ENCODE measurements at regions not wholly inside any gene's neighbourhood (a gene's known extent, or its start where the extent isn't known, plus 50 kb on each side); places are given as distances from the start of the nearest gene placed in this dataset.
"Not testable (repeated sequence)": the region's sequence is repeated elsewhere in the genome, so short reads cannot be mapped to it uniquely, and the experiment has no call there.

DNA sequence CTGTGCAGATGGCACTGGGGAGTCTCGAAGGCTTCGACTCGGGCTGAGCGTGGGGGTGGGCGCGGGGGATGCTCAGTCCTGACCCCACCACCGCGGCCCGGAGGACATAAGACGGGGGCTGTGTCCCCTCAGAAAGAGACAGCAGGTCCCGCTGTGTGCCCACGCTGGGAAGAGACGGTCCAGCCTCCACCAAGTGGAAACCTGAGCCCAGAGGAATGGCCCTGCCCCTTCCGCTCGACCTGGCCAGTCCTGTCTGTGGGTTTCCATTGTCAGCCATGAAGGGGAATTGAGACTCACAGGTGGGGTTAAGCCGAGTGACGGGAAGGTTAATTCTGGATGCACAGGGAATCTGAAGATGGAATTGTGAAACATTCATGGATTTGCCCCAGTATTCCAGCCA lies 442.7 kb downstream of the PREX1 start:
- DNase-seq = no peak
- H3K4me3 Mint-ChIP-seq = no peak overlapping the region
- no peaks in the 10 kb centered on the region for H3K36me3 Mint-ChIP-seq
- no peaks in the 10 kb centered on the region for H3K4me1 Mint-ChIP-seq
- H3K9me3 Mint-ChIP-seq = peaks cover 0 to 2% (median 0%) of the 10 kb centered on the region in 6 donors
- H3K27ac Mint-ChIP-seq = peak overlapping the region in 1 of 6 donors; percentile 56
- peaks cover 2 to 14% (median 11%) of the 10 kb centered on the region in 3 donors for H3K27me3 Mint-ChIP-seq (ENCODE audit: low read depth in 3 of 3)

DNA sequence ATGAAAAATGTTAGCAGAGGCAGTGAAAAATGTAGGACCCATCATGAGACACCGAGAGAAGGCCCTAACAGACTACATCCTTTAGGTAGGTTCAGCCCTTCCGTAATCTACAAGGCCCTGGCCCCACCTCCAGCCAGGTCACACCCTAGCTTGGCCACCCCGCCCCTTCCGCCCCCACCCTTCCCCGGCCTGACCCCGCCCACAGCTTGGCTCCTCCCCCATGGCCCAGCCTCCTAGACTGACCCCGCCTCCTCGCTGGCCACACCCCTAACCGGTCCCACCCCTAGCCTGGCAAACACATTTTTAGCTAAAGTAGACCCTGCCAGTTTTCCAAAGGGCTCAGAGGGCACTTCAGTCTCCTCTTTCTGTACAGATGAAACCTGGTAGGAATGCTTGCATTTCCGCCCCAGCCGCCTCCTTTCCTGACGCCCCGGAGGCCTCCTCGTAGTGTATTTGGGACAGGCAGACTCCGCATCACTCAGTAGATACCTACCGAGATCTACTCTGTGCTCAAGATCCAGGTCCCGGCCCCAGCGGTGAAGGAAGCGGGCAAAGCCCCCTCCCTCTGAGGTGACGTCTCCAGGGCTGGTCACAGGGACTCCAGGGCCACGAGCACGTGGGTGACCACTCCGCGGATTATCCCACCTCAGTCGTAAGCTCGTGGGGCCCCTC lies 443.5 kb downstream of the PREX1 start:
- Mint-ChIP-seq H3K27ac (no peak overlapping the region), H3K4me1 (no peaks in the 10 kb centered on the region), H3K4me3 (no peak overlapping the region), H3K27me3 (ENCODE audit: low read depth in 3 of 3) (peaks cover 2 to 12% (median 11%) of the 10 kb centered on the region in 3 donors), H3K9me3 (peaks cover 0 to 2% (median 0%) of the 10 kb centered on the region in 6 donors), H3K36me3 (no peaks in the 10 kb centered on the region)
- no peak for DNase-seq

DNA sequence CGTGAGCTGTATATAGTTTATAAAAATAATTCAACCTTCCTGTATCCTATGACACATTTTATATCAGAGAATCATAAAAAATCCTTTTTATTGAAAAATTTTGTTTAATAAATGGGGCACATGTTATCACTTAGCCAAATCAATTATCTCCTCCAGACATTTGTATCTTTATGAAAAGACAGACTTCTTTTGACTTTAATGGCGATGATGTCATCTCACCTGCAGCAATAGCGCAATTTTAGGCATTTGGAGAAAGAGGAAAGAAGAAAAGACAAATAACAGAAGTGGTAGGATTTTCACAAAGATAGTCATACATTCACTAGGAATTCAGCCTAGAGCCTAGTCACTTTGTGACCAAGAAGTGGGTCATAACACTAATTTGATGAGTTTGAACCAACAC lies 444.5 kb downstream of the PREX1 start:
- H3K27ac Mint-ChIP-seq = no peak overlapping the region
- peaks cover 0 to 2% (median 0%) of the 10 kb centered on the region in 6 donors for H3K9me3 Mint-ChIP-seq
- DNase-seq = no peak
- H3K4me1 Mint-ChIP-seq = no peaks in the 10 kb centered on the region
- H3K27me3 Mint-ChIP-seq (ENCODE audit: low read depth in 3 of 3) = peaks cover 2 to 11% (median 7%) of the 10 kb centered on the region in 3 donors
- no peaks in the 10 kb centered on the region for H3K36me3 Mint-ChIP-seq
- H3K4me3 Mint-ChIP-seq = no peak overlapping the region

DNA sequence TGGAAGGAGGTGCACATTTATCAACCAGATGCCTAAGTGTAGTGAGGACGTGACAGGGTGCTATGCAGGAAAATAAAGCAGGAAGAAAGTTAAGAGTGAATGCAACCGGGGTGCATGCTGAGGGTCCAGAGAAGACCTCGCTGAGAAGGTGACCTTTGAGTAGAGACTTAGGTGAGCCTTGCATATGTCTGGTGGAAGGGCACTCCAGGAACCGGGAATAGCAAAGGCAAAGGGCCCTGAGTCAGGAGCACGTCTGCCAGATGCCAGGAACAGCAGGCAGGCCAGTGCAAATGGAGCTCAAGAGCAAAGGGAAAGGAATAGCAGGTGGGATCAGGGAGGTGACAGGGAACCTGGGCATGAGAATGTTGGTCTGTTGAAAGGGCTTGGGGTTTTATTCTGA lies 445.5 kb downstream of the PREX1 start:
- DNase-seq = no peak
- Mint-ChIP-seq H3K9me3 (peaks cover 0 to 2% (median 0%) of the 10 kb centered on the region in 6 donors), H3K36me3 (no peaks in the 10 kb centered on the region), H3K4me1 (no peaks in the 10 kb centered on the region), H3K4me3 (no peak overlapping the region), H3K27me3 (ENCODE audit: low read depth in 3 of 3) (peaks cover 2 to 8% (median 4%) of the 10 kb centered on the region in 3 donors), H3K27ac (no peak overlapping the region)

DNA sequence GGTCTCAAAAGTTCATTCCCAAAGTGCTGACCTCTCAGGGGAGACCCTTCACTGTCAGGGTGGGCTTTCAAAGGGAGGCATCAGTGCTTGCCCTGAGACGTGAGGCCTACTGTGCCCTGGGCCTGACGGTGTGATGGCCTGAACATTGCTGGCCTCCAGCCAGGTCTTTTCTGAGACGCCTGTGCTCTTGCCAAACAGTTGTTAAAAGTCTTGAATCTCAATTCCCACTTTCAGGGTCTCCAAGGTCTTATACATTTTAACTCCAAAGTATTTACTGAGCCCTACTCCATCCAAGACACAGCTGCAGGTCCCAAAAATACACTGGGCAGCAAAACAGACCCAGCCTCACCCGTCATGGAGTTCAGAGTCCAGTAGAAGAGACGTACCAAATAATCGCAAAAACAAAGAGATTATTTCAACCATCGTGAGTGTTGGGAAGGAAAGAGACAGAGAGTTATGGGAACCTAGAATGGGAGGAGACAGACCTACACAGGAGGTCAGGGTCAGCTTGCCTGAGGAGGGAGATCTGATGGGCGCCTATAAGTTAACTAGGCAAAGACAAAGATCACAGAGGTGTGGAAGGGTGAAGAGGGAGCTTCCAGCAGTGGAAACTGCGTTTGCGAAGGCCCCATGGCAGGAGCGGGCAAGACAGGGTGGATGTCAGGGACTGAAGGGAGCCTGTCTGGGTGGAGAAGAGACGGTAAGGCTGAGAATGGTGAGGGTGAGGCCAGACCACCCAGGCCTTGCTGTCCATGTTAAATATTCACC lies 446.3 kb downstream of the PREX1 start:
- Mint-ChIP-seq H3K4me1 (no peaks in the 10 kb centered on the region), H3K36me3 (no peaks in the 10 kb centered on the region), H3K27ac (no peak overlapping the region), H3K4me3 (no peak overlapping the region), H3K27me3 (ENCODE audit: low read depth in 3 of 3) (peaks cover 0 to 5% (median 4%) of the 10 kb centered on the region in 3 donors), H3K9me3 (peaks cover 0 to 2% (median 0%) of the 10 kb centered on the region in 6 donors)
- DNase-seq = no peak

DNA sequence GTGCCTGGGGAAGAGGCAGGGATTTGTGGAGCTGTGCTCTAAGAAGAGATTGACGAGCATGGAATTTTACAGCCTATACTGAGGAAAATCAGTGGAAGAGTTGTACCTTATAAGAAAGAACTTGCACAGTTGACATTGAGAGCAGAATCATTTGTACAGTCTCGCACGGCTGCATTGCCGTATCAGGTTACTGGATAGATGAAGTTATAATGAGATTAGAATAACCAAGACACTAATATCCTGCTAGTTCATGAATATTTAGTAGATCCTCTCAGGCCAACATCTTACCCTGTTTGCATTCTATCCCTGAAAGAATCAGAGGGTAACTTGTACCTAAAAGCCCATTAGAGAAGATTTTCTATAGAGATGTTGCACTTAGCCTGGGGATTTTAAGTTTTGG lies 447.1 kb downstream of the PREX1 start:
- no peak overlapping the region for H3K4me3 Mint-ChIP-seq
- peaks cover 0 to 2% (median 0%) of the 10 kb centered on the region in 6 donors for H3K9me3 Mint-ChIP-seq
- no peaks in the 10 kb centered on the region for H3K36me3 Mint-ChIP-seq
- no peak for DNase-seq
- peaks cover 0 to 5% (median 4%) of the 10 kb centered on the region in 3 donors for H3K27me3 Mint-ChIP-seq (ENCODE audit: low read depth in 3 of 3)
- H3K4me1 Mint-ChIP-seq = no peaks in the 10 kb centered on the region
- no peak overlapping the region for H3K27ac Mint-ChIP-seq

DNA sequence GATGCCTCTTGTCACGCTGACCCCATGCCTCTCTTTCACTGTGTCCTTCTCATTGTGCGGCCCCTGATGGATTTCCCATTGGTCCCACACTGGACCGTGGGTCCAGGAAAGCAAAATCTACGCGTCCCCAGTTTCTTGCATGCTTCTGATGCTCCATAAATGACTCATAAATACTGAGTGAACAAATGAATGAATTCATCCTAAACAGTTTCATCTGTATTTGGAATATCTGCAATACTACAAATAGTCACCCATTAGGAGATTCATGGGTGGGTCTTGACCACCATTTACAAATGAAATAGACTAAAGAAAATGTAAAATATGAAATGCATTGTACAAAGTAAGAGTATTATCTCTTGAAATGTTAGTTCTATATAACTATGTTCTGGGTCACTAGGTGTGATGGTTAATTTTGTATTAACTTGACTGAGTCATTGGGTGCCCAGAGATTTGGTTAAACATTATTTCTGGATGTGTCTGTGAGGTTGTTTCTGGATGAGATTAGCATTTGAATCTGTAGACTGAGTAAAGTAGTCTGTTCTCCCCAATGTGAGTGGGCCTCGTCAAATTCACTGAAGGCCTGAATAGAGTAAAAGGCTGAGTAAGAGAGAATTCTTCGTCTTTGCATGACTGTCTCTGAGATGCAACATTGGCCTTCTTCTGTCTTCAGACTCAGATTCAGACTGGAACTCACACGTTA lies 448.7 kb downstream of the PREX1 start:
- H3K4me3 Mint-ChIP-seq = no peak overlapping the region
- no peaks in the 10 kb centered on the region for H3K4me1 Mint-ChIP-seq
- peaks cover 0 to 8% (median 2%) of the 10 kb centered on the region in 3 donors for H3K27me3 Mint-ChIP-seq (ENCODE audit: low read depth in 3 of 3)
- H3K27ac Mint-ChIP-seq = no peak overlapping the region
- H3K9me3 Mint-ChIP-seq = peaks cover 0 to 2% (median 0%) of the 10 kb centered on the region in 6 donors
- no peaks in the 10 kb centered on the region for H3K36me3 Mint-ChIP-seq
- DNase-seq = no peak

DNA sequence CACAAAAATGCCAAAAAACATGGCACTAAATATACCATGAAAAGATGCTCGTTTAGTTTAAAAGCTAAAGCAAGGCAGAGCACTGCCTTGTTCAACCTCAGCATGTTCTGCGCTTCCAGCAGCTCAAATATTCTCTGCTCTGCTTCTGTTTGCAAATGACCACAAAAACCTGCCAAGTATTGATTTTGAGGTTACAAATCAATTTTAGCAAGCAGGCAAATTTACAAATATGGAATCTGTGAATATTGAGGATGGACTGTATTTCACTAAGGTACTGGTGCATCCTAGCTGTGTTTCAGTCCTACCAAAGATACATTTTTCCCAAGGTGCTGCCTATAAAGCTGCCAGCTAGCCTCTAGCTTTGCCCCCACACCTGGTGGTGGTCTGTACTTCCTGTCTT lies 449.9 kb downstream of the PREX1 start:
- H3K9me3 Mint-ChIP-seq = peaks cover 0 to 2% (median 0%) of the 10 kb centered on the region in 6 donors
- H3K36me3 Mint-ChIP-seq = no peaks in the 10 kb centered on the region
- peaks cover 0 to 8% (median 2%) of the 10 kb centered on the region in 3 donors for H3K27me3 Mint-ChIP-seq (ENCODE audit: low read depth in 3 of 3)
- no peak overlapping the region for H3K27ac Mint-ChIP-seq
- no peak overlapping the region for H3K4me3 Mint-ChIP-seq
- DNase-seq = no peak
- no peaks in the 10 kb centered on the region for H3K4me1 Mint-ChIP-seq

DNA sequence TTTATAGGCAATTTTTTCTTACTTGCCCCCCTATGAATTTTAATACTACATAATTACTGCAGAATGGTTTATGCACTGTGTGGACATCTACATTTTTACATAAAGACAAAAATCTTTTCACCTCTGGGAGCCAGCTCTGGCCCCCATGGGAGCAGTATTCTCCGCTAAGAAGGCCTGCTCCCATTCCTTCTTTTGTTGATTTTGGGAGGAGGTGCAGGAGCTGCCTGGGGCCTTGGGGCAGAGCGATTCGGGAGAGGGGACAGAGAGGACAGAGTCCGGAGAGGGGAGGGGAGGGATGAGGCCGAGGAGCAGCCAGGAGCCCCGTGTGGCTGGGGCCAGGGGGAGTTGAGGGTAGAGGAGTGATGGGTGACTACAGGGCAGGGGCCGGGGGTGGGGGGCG lies 452.0 kb downstream of the PREX1 start:
- no peak overlapping the region for H3K27ac Mint-ChIP-seq
- no peak overlapping the region for H3K4me3 Mint-ChIP-seq
- no peaks in the 10 kb centered on the region for H3K4me1 Mint-ChIP-seq
- peaks cover 0 to 5% (median 2%) of the 10 kb centered on the region in 3 donors for H3K27me3 Mint-ChIP-seq (ENCODE audit: low read depth in 3 of 3)
- no peaks in the 10 kb centered on the region for H3K36me3 Mint-ChIP-seq
- DNase-seq = no peak
- no peaks in the 10 kb centered on the region for H3K9me3 Mint-ChIP-seq

DNA sequence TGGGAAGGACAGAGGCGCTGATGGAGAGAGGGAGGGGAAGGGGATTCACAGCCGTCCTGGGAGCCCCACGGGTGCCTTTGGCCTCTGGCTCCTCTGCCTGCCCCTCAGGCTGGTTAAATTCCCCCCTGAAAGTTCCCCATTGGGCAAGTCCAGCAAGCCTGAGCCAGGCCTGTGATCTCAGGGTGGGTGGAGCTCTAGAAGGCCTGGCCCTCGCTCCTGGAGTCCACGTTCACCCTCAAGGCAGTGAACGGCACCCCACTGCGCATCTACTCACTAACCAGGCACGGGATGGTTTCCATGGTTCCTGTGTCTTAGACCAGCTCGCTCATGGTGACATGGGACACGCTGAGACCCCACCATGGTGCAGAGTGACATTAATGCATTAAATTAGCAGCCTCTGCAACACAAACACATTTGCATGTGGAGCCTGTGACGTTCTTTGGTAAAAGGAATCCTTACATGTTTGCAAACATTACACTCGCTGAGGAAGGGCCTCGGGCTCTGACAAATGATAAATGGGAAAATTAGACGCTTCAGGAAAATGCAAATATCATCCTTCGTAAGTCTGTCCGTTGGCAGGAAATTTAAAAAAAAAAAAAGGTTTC lies 452.7 kb downstream of the PREX1 start:
- Mint-ChIP-seq H3K4me3 (no peak overlapping the region), H3K36me3 (no peaks in the 10 kb centered on the region), H3K4me1 (no peaks in the 10 kb centered on the region), H3K27me3 (ENCODE audit: low read depth in 3 of 3) (peaks cover 0 to 3% (median 2%) of the 10 kb centered on the region in 3 donors), H3K9me3 (no peaks in the 10 kb centered on the region), H3K27ac (no peak overlapping the region)
- no peak for DNase-seq

DNA sequence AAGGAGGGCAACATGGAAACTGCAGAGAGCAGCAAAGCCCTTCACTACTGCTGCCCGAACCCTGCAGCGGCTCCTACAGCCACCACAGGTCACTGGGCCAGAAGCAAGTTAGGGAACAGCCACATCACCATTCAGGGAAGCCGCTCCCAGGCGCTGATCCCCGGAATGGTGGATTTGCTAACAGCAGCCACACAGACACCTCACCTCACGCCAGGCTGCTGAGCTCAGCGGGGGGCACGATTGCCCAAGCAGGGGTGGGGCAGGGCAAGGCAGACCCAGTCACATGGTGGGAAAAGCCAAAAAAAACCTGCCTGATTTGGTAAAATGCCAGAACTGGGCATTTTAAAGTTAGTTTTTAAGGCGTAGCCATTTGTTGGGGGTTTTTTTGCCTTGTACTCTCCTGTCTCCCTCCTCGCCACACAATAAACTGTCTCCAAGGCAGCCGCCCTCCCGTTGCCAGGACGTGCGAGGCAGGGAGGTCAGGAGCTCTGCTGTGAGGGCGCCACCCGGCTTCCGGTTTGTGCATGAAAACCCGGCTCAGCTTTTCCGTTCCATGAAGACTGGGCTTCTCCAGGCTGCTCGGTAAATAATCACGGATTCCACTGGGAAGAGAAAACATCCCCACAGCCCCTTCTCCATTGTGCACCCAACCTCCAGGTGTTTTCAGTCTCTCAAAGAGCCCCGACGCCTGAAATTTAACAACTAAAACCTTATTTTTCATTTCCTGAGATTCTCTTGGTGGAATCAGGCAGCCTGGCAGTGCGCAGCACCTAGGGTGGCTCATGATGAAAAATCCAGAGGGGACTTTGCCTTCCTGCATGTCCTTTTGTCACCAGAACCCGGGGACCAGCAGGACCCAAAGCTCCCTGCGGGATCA lies 453.5 kb downstream of the PREX1 start:
- H3K27ac Mint-ChIP-seq; H3K27me3 Mint-ChIP-seq (ENCODE audit: low read depth in 3 of 3); H3K4me3 Mint-ChIP-seq; H3K36me3 Mint-ChIP-seq; DNase-seq; H3K9me3 Mint-ChIP-seq; H3K4me1 Mint-ChIP-seq: not testable (repeated sequence)

DNA sequence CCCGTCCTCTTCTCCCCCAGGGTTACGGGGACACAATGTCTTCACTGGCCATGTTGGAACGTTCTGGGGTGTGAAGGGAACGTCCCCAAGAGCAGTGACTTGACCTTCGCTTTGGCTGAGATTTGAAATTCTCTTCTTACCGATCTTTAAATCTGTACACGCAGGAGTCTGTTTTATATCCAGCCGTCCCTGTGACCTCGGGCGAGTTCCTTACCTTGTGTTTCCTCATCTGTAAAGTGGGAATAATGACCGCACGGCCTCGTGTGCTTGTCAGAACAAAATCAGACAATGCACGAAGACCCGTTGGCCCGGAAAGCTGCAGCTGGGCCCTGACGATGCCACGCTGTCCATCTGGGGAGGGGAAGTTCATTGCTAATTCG lies 454.3 kb downstream of the PREX1 start:
- no peak for DNase-seq
- Mint-ChIP-seq H3K9me3 (no peaks in the 10 kb centered on the region), H3K4me1 (no peaks in the 10 kb centered on the region), H3K27me3 (ENCODE audit: low read depth in 3 of 3) (peaks cover 0 to 6% (median 3%) of the 10 kb centered on the region in 3 donors), H3K4me3 (no peak overlapping the region), H3K36me3 (no peaks in the 10 kb centered on the region), H3K27ac (no peak overlapping the region)

DNA sequence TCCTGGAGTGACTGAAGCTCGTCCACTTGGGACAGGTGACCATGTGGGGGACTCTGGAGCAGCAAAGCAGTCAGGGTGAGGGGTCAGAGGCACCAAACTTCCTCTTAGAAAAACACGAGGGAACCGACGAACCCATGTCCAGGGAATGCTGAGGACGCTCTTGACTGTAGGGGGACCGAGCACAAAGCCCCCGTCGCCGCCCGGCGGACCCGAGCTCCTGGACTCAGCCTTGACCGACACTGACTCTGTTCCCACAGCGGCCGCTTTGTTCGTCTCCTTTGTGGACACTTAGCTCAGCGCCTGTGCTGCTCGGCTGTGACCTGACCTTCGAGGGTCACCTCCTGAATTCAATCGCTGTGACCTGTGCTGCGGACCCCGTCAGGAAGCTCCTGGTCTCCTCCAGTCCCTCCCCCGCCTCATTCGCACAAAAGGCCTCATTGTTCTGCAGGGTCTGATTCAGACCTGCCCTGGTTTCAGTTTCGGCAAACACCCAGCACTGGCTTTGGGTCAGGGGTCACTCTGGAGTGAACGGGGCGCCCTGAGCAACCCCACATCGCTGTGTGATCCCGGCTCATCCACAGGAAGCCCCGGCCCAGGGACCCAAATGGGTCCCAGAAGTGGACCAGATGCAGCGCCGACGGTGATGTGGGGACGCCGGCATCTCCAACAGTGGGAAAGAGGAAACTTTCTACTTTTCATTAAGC lies 454.8 kb downstream of the PREX1 start:
- not testable (repeated sequence) for DNase-seq; H3K36me3 Mint-ChIP-seq; H3K27me3 Mint-ChIP-seq (ENCODE audit: low read depth in 3 of 3); H3K4me3 Mint-ChIP-seq; H3K27ac Mint-ChIP-seq; H3K9me3 Mint-ChIP-seq; H3K4me1 Mint-ChIP-seq

All from immature natural killer cell (primary cell).